ENCODE measurements at regions not wholly inside any gene's neighbourhood (a gene's known extent, or its start where the extent isn't known, plus 50 kb on each side); places are given as distances from the start of the nearest gene placed in this dataset.

GRCh38 chr3:35295906-35296305, 343.4 kb upstream of the ARPP21 start:
- TF ChIP-seq CTCF (IDR thresholded peaks at IDR 0.05) (no peak), POLR2A (IDR thresholded peaks at IDR 0.05) (no peak)

Measured in lower leg skin (tissue), 3 donors.